Ammon's horn (tissue), 1 donor: ENCODE measurements at regions not wholly inside any gene's neighbourhood (a gene's known extent, or its start where the extent isn't known, plus 50 kb on each side); places are given as distances from the start of the nearest gene placed in this dataset.
A peak's percentile ranks its signal among the peaks of the same experiment; 100 is the strongest.
"Not testable (repeated sequence)": the region's sequence is repeated elsewhere in the genome, so short reads cannot be mapped to it uniquely, and the experiment has no call there.

ENCODE experiments used
- DNase-seq: peaks from one replicate; pipeline ENCODE4 v3.0.0-alpha.2; 2016; ENCODE audit warnings: low spot score

GRCh38 chr2:84052043-84052442 is 407.0 kb downstream of the SUCLG1 start:
- no peak for DNase-seq

- no peak for DNase-seq
Observed at GRCh38 chr2:84048964-84049363, 410.1 kb downstream of the SUCLG1 start.

- DNase-seq = no peak
Observed at GRCh38 chr2:84041506-84041905, 417.6 kb downstream of the SUCLG1 start.

GRCh38 chr2:84040281-84040680 is 418.8 kb downstream of the SUCLG1 start:
- DNase-seq = no peak

- DNase-seq = no peak
Observed at GRCh38 chr2:84038866-84039265, 420.2 kb downstream of the SUCLG1 start.

- no peak for DNase-seq
Observed at GRCh38 chr2:84033347-84033974, 425.6 kb downstream of the SUCLG1 start.

- DNase-seq = no peak
Observed at GRCh38 chr2:84031312-84032050, 427.6 kb downstream of the SUCLG1 start.

- DNase-seq = no peak
Observed at GRCh38 chr2:84029903-84030575, 429.0 kb downstream of the SUCLG1 start.

GRCh38 chr2:84026818-84027217 is 432.3 kb downstream of the SUCLG1 start:
- no peak for DNase-seq

GRCh38 chr2:84022810-84023431 is 436.2 kb downstream of the SUCLG1 start:
- peak; percentile 51 for DNase-seq

- no peak for DNase-seq
Observed at GRCh38 chr2:84017010-84017409, 442.1 kb downstream of the SUCLG1 start.

- DNase-seq = no peak
Observed at GRCh38 chr2:84016183-84016582, 442.9 kb downstream of the SUCLG1 start.

GRCh38 chr2:83997889-83998288 is 461.2 kb downstream of the SUCLG1 start:
- no peak for DNase-seq

GRCh38 chr2:83994633-83995179 is 464.4 kb downstream of the SUCLG1 start:
- DNase-seq = no peak

GRCh38 chr2:83993873-83994632 is 465.0 kb downstream of the SUCLG1 start:
- DNase-seq = no peak

- DNase-seq = no peak
Observed at GRCh38 chr2:83991992-83992391, 467.1 kb downstream of the SUCLG1 start.

- DNase-seq = no peak
Observed at GRCh38 chr2:83990636-83991035, 468.4 kb downstream of the SUCLG1 start.

GRCh38 chr2:83976628-83977027 is 482.5 kb downstream of the SUCLG1 start:
- not testable (repeated sequence) for DNase-seq

- DNase-seq = no peak
Observed at GRCh38 chr2:83972128-83972527, 487.0 kb downstream of the SUCLG1 start.

- DNase-seq = no peak
Observed at GRCh38 chr2:83971547-83971946, 487.5 kb downstream of the SUCLG1 start.

GRCh38 chr2:83970217-83970929 is 488.7 kb downstream of the SUCLG1 start:
- DNase-seq = no peak
